HL-60 (cell line): ENCODE measurements at regions not wholly inside any gene's neighbourhood (a gene's known extent, or its start where the extent isn't known, plus 50 kb on each side); places are given as distances from the start of the nearest gene placed in this dataset.

ENCODE experiments used
- DNase-seq, 2 experiments: peaks; one replicate each; pipeline ENCODE4 v3.0.0-alpha.2; 2010 to 2020; ENCODE audit warnings: low read depth in 1 of 2, low spot score in 1 of 2
- H3K27ac ChIP-seq: fragments of 250-450 bp; sonication (Bioruptor Pico); replicated peaks from 2 replicates; pipeline ENCODE4 v1.5.1; 2020; ENCODE audit warnings: mild to moderate bottlenecking, moderate library complexity
- H3K27me3 ChIP-seq: fragments of 250-450 bp; sonication (Bioruptor Pico); 2 replicates; pipeline ENCODE4 v1.5.1; 2021; ENCODE audit warnings: mild to moderate bottlenecking, moderate library complexity; ENCODE audit not compliant: insufficient read depth, poor library complexity, severe bottlenecking
- H3K4me3 ChIP-seq: replicated peaks from 2 replicates; pipeline ENCODE4 v1.5.1; 2011; ENCODE audit warnings: mild to moderate bottlenecking, control low read depth, low read length; ENCODE audit not compliant: insufficient read depth
- CTCF ChIP-seq: IDR thresholded peaks from one replicate; pipeline ENCODE4 v1.5.1; 2011; ENCODE audit warnings: low read length, control low read depth, inconsistent platforms; ENCODE audit not compliant: insufficient read depth
- GABPA ChIP-seq: IDR thresholded peaks from 2 replicates; pipeline ENCODE4 v1.6.1; 2012; ENCODE audit warnings: low read depth
- POLR2AphosphoS5 ChIP-seq: IDR thresholded peaks from 2 replicates; pipeline ENCODE4 v1.6.1; 2012; ENCODE audit warnings: low read depth
- REST ChIP-seq: IDR thresholded peaks from 2 replicates; pipeline ENCODE4 v1.6.1; 2012; ENCODE audit warnings: low read depth; ENCODE audit not compliant: insufficient replicate concordance
- SPI1 ChIP-seq: IDR thresholded peaks from 2 replicates; pipeline ENCODE4 v1.6.1; 2012; ENCODE audit warnings: low read depth, mild to moderate bottlenecking, borderline replicate concordance

- no peak for DNase-seq
- Histone ChIP-seq H3K27me3 (no peaks in the 10 kb centered on the region), H3K27ac (no peak overlapping the region), H3K4me3 (no peak overlapping the region)
- TF ChIP-seq REST (no peak), GABPA (no peak), CTCF (no peak)
These were observed 674.9 kb downstream of the ZEB2 start for GRCh38 chr2:143844986-143845385.

GRCh38 chr2:143843686-143844085 is 676.2 kb downstream of the ZEB2 start:
- Histone ChIP-seq H3K4me3 (no peak overlapping the region), H3K27me3 (no peaks in the 10 kb centered on the region), H3K27ac (no peak overlapping the region)
- no peak for TF ChIP-seq SPI1
- TF ChIP-seq POLR2AphosphoS5, result no peak
- TF ChIP-seq REST, result no peak
- TF ChIP-seq CTCF, result no peak
- no peak for TF ChIP-seq GABPA
- no peak for DNase-seq

GRCh38 chr2:143842836-143843235 is 677.1 kb downstream of the ZEB2 start:
- Histone ChIP-seq H3K4me3 (no peak overlapping the region), H3K27ac (no peak overlapping the region), H3K27me3 (no peaks in the 10 kb centered on the region)
- DNase-seq, result no peak
- TF ChIP-seq GABPA (no peak), REST (no peak), SPI1 (no peak), CTCF (no peak), POLR2AphosphoS5 (no peak)
